GM23338 (cell line): ENCODE measurements at regions not wholly inside any gene's neighbourhood (a gene's known extent, or its start where the extent isn't known, plus 50 kb on each side); places are given as distances from the start of the nearest gene placed in this dataset.

ENCODE experiments used
- JUNB ChIP-seq: IDR thresholded peaks from one replicate; pipeline ENCODE4 v1.6.1; 2016; ENCODE audit warnings: antibody characterized with exemption; ENCODE audit not compliant: unreplicated experiment
- TF ChIP-seq, protein P1 (sequence below), 2 experiments: fragments of 200-600 bp in 1 of 2; sonication (generic) in 1 of 2; conservative IDR thresholded peaks; 2 replicates each; pipeline versions ENCODE4 v1.5.1 to v1.6.1; 2016 to 2017; ENCODE audit warnings: antibody characterized with exemption in 2 of 2, low read depth in 2 of 2, mild to moderate bottlenecking in 2 of 2, moderate library complexity in 1 of 2

- TF ChIP-seq JUNB = no peak
- TF ChIP-seq, protein P1, sequence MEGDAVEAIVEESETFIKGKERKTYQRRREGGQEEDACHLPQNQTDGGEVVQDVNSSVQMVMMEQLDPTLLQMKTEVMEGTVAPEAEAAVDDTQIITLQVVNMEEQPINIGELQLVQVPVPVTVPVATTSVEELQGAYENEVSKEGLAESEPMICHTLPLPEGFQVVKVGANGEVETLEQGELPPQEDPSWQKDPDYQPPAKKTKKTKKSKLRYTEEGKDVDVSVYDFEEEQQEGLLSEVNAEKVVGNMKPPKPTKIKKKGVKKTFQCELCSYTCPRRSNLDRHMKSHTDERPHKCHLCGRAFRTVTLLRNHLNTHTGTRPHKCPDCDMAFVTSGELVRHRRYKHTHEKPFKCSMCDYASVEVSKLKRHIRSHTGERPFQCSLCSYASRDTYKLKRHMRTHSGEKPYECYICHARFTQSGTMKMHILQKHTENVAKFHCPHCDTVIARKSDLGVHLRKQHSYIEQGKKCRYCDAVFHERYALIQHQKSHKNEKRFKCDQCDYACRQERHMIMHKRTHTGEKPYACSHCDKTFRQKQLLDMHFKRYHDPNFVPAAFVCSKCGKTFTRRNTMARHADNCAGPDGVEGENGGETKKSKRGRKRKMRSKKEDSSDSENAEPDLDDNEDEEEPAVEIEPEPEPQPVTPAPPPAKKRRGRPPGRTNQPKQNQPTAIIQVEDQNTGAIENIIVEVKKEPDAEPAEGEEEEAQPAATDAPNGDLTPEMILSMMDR (conservative IDR thresholded peaks at IDR 0.05; ENCODE audit: low read depth in 2 of 2) = no peak
Measured at GRCh38 chr3:124360563-124360962, 368.6 kb upstream of the ROPN1 start.
